22Rv1 (cell line): ENCODE measurements at regions not wholly inside any gene's neighbourhood (a gene's known extent, or its start where the extent isn't known, plus 50 kb on each side); places are given as distances from the start of the nearest gene placed in this dataset.

Source experiments
- CTCF ChIP-seq: fragments of 450-650 bp; IDR thresholded peaks from 2 replicates; pipeline ENCODE4 v1.5.1; 2017; ENCODE audit warnings: mild to moderate bottlenecking
- ZFX ChIP-seq: fragments of 450-650 bp; IDR thresholded peaks from 2 replicates; pipeline ENCODE4 v1.6.1; 2017; ENCODE audit warnings: antibody characterized with exemption, borderline replicate concordance

DNA sequence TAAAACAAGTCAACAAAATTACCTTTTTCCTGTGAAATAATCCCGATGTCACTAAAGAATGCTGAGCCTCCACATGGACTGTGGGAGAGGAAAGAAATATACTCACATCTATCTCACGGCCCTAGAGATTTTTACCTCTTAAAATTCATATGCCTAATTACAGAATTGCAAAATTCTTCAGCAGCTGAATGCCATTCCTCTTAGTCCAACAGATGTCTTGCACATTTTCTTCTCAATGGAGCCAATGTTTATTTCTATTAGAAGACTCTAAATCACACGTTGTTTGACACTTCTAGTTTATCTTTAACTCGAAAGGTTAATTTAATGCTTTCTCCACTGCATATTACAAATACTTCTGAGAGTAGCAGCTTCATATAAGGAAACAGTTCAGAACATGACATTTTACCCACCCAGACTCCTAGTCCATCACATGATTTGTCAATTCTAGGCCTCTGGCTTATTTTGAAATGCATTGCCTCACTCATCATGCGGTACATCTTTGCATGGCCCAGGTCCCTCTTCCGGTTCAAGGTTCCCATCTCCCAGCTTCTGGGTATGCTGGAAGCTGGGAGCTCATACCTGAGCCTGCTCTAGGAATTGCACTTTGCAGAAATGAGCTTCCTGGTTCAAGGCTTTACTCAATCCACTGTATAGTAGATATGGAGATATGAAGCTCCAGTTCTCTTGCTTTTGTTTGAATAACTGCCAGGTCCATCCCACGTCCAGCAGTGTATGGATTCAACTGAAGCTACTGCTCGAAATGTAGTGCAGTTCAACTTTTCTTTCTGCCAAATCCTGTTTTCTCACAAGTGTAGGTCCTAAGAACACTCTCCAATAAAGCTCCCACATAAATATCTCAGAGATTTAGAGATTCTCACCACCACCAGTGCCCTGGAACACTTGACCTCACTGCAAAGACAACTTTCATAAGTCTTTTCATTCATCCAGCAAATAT is 306.2 kb downstream of the GPR37 start:
- TF ChIP-seq CTCF, result no peak
- no peak for TF ChIP-seq ZFX
